ENCODE measurements at regions not wholly inside any gene's neighbourhood (a gene's known extent, or its start where the extent isn't known, plus 50 kb on each side); places are given as distances from the start of the nearest gene placed in this dataset.

DNA sequence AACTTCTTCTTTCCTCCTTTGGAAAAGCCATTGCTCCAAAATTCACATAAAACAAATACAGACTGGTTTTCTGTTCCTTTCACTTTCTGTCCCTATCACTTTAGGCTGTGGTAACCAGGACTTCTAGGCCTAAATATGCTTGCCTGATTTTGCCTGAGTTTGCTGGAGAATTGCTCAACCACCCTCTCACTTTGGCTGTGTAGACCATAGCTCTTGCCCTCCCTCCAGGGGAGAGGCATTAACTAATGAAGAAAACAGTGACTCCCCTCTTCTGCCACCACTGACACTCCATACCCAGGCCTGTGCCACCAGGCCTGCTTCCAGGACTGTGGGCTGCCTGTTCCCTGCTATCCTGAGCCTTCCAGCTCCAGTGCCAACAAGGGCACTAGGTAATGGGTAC, 163.5 kb downstream of the TOMM20 start:
- H3K36me3 Mint-ChIP-seq (ENCODE audit: low read depth, unreplicated experiment), result peaks cover 2% of the 10 kb centered on the region
- TF ChIP-seq, protein P1, sequence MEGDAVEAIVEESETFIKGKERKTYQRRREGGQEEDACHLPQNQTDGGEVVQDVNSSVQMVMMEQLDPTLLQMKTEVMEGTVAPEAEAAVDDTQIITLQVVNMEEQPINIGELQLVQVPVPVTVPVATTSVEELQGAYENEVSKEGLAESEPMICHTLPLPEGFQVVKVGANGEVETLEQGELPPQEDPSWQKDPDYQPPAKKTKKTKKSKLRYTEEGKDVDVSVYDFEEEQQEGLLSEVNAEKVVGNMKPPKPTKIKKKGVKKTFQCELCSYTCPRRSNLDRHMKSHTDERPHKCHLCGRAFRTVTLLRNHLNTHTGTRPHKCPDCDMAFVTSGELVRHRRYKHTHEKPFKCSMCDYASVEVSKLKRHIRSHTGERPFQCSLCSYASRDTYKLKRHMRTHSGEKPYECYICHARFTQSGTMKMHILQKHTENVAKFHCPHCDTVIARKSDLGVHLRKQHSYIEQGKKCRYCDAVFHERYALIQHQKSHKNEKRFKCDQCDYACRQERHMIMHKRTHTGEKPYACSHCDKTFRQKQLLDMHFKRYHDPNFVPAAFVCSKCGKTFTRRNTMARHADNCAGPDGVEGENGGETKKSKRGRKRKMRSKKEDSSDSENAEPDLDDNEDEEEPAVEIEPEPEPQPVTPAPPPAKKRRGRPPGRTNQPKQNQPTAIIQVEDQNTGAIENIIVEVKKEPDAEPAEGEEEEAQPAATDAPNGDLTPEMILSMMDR (IDR thresholded peaks at IDR 0.05; ENCODE audit: unreplicated experiment), result no peak
- H3K27ac Mint-ChIP-seq (ENCODE audit: unreplicated experiment), result no peak overlapping the region
- DNase-seq (ENCODE audit: low spot score), result no peak
- peaks cover 46% of the 10 kb centered on the region for H3K4me1 Mint-ChIP-seq (ENCODE audit: unreplicated experiment)
- H3K27me3 Mint-ChIP-seq (ENCODE audit: unreplicated experiment), result peaks cover 1% of the 10 kb centered on the region
- no peak overlapping the region for H3K4me3 Mint-ChIP-seq (ENCODE audit: unreplicated experiment)
- H3K9me3 Mint-ChIP-seq (ENCODE audit: unreplicated experiment), result no peaks in the 10 kb centered on the region

DNA sequence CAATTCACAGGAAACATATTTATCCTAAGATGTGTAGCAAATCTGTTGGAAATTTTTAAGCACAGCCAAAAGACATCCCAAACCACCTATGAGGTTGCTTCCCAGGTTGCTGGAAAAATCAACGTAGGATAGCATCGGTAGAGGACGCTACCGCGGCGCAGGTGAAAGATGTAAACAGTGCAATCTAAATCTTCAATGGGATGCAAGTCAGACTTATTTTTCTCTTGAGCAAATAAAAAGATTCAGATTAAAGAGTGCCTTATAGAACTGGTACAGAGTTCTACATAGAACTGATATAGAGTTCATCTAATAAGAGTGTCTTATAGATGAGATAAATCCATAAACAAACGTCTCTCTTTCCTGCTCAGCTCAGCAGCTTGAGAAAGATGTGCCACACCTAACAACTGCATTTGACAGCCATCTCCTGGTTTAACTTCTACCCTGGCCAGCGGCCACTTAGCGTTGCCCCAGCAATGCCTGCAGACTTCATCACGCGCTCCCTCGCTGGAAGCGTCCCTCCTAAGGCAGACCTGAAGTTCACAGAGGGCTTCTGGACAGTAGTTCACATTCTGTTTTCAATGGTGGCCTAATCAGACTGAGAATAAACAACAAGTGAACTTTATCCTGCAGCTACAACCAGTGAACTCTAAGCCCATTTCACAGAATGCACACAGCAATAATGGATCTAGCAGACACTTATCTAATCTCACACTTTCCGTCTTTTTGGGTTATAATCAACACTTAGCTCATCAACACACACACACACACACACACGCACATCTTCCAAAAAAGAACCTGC, 164.5 kb downstream of the TOMM20 start:
- Mint-ChIP-seq H3K27ac (ENCODE audit: unreplicated experiment) (no peak overlapping the region), H3K9me3 (ENCODE audit: unreplicated experiment) (no peaks in the 10 kb centered on the region), H3K4me1 (ENCODE audit: unreplicated experiment) (peaks cover 49% of the 10 kb centered on the region), H3K27me3 (ENCODE audit: unreplicated experiment) (peaks cover 1% of the 10 kb centered on the region), H3K36me3 (ENCODE audit: low read depth, unreplicated experiment) (peaks cover 2% of the 10 kb centered on the region), H3K4me3 (ENCODE audit: unreplicated experiment) (no peak overlapping the region)
- DNase-seq (ENCODE audit: low spot score), result no peak
- TF ChIP-seq, protein P1 (IDR thresholded peaks at IDR 0.05; ENCODE audit: unreplicated experiment), result no peak

DNA sequence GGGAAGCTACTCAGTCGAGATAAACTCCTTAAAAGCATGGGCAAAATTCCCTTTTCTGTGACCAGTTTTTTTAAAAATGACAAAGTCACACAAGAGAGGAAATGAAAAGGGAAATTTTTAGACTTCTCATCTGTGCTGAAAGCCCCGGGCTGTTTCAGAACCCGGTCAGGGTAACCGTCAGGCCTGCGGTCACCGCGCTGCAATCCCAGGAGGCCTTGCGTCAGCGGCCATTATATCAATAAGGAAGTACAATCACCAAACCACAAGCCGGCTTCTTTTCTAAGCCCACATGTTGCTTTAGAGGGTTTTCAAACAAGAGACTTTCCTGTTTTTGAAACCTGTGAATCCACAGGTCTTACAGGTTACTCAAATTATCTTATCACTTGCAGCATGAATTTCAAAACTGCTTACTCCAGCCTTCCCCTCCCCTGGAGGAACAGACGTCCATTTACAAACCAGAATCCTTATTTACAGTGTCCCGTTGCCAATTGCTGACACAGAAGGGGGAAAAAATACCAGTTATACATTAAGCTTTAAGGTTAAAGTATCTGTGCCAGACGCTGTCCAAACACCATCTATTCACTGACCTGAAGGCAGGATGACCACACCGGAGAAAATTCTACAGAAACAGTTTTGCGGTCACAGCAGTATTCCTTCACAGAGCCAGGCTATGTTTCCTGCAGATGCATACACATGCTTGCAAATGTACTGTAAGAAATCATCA, 165.3 kb downstream of the TOMM20 start:
- TF ChIP-seq, protein P1 (IDR thresholded peaks at IDR 0.05; ENCODE audit: unreplicated experiment), result no peak
- no peak for DNase-seq (ENCODE audit: low spot score)
- Mint-ChIP-seq H3K4me1 (ENCODE audit: unreplicated experiment) (peaks cover 52% of the 10 kb centered on the region), H3K9me3 (ENCODE audit: unreplicated experiment) (no peaks in the 10 kb centered on the region), H3K36me3 (ENCODE audit: low read depth, unreplicated experiment) (peaks cover 2% of the 10 kb centered on the region), H3K4me3 (ENCODE audit: unreplicated experiment) (no peak overlapping the region), H3K27me3 (ENCODE audit: unreplicated experiment) (peaks cover 1% of the 10 kb centered on the region), H3K27ac (ENCODE audit: unreplicated experiment) (peak overlapping the region; percentile 62)

DNA sequence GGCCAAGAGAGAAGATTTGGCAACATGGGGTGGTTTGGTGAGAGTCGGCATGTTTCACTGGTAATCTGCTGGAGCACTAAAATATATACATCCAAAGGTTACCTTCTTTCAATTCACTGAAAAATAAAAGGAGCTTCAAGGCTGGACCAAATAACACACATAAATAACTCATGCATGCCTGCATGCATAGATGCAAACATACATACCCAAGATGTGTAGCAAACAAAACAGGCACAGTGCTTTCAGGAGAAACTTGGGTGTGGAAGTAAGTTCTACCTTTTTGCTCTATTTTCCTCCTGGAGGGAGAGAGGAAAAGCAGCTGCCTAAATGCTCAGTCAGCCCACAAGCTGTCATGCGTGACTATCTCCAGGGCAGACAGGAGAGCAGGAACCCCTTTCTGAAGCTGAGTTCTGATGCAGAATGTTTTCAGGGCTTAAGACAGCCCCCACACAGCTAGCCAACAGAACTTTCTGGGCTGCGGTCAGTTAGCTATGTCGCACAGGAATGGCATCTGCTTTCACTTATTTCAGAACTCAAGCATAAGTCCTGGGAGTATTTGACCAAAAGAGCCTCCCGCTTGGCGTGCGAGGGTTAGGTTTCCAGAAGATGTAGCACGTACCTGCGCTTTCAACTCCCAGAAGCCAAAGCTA, 166.2 kb downstream of the TOMM20 start:
- Mint-ChIP-seq H3K4me3 (ENCODE audit: unreplicated experiment) (no peak overlapping the region), H3K36me3 (ENCODE audit: low read depth, unreplicated experiment) (peaks cover 2% of the 10 kb centered on the region), H3K27ac (ENCODE audit: unreplicated experiment) (peak overlapping the region; percentile 99), H3K9me3 (ENCODE audit: unreplicated experiment) (no peaks in the 10 kb centered on the region), H3K4me1 (ENCODE audit: unreplicated experiment) (peaks cover 59% of the 10 kb centered on the region), H3K27me3 (ENCODE audit: unreplicated experiment) (peaks cover 1% of the 10 kb centered on the region)
- no peak for DNase-seq (ENCODE audit: low spot score)
- TF ChIP-seq, protein P1 (IDR thresholded peaks at IDR 0.05; ENCODE audit: unreplicated experiment), result no peak
